Raji (cell line): ENCODE measurements at regions not wholly inside any gene's neighbourhood (a gene's known extent, or its start where the extent isn't known, plus 50 kb on each side); places are given as distances from the start of the nearest gene placed in this dataset.

Experiments used
- POLR2A ChIP-seq: IDR thresholded peaks from 2 replicates; pipeline ENCODE4 v1.6.1; 2011; ENCODE audit warnings: low read depth, low read length, control low read depth; ENCODE audit not compliant: insufficient read depth

DNA sequence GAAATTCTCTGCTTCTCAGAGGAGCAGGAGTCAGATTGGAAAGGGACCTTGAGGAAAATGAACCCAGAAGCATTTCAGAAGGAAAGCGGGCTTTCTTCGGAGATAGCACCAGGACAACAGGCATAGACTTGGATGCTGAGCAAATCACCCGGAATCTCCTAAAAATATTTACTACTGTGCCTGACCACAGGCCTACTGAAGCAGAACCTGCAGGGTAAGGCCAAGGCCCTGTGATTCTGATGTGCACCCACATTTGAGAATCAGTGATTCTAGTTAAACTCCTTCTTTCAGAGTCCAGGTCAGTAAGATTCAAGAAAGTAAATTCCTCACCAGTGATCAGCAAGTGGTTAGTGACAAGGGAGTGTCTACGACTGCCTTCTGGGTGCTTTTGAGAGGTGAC lies 307.3 kb upstream of the DUSP10 start:
- no peak for TF ChIP-seq POLR2A

GRCh38 chr1:222048094-222048595 lies 306.3 kb upstream of the DUSP10 start:
- no peak for TF ChIP-seq POLR2A

GRCh38 chr1:222047366-222047765 lies 305.5 kb upstream of the DUSP10 start:
- TF ChIP-seq POLR2A: no peak

- no peak for TF ChIP-seq POLR2A
Observed at GRCh38 chr1:222046684-222047263, 304.9 kb upstream of the DUSP10 start.

GRCh38 chr1:222045786-222046185 lies 303.9 kb upstream of the DUSP10 start:
- no peak for TF ChIP-seq POLR2A

GRCh38 chr1:222045236-222045635 lies 303.3 kb upstream of the DUSP10 start:
- TF ChIP-seq POLR2A: no peak

- TF ChIP-seq POLR2A: no peak
Observed at GRCh38 chr1:222043444-222044292, 301.8 kb upstream of the DUSP10 start.

GRCh38 chr1:222042120-222042519 lies 300.2 kb upstream of the DUSP10 start:
- TF ChIP-seq POLR2A: no peak

DNA sequence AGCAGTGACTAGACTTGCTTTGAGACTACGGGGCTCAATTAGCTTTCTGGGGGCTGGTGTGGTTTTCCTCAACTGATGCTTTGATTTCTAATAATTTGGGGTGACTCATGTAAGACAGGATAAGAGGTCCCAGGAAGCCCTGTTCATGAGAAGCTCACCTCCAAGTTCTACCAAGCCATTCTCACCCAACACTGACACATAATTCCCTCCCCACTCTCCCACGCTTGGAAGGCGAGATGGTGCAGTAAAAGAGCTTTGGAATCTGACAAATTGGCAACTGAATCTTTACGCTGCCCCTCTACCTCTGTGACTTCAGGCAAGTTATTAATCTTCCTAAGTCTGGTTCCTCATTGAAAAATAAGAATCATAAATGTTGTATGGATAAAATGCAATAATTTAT lies 299.1 kb upstream of the DUSP10 start:
- no peak for TF ChIP-seq POLR2A

DNA sequence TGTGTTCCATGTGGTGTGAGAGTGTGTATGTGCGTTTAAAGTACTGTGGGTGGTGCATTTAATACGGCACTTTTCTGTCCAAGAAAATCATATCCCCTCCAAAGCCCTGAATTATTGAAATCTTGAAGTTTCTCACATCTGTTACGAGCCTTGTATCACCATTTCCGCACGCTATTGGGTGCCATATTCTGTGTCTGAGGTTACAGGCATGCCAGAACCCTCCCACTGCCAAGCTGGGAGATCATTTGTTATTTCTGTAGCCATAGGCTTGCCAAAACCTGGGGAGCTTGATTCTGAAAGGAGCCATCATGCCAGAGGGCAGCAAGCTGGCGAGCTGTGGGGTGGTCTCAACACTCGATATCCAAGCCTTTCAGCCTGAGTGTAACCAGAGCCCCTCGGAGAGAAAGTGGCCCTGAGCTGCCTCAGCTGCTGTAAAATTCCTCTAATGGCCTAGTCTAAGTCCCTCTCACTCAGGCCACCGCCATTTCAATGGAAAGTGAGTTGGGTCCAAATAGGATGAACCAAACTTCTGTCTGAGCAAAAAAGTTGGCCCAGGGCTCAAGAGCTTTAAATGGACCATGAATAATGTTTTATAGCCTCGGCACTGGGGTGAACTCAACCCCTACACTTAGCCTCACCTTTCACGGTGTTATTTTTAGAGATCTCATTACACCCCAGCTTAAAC lies 298.4 kb upstream of the DUSP10 start:
- TF ChIP-seq POLR2A: no peak

- TF ChIP-seq POLR2A: no peak
Observed at GRCh38 chr1:222038971-222039370, 297.1 kb upstream of the DUSP10 start.

GRCh38 chr1:222037720-222038119 lies 295.8 kb upstream of the DUSP10 start:
- TF ChIP-seq POLR2A: no peak

DNA sequence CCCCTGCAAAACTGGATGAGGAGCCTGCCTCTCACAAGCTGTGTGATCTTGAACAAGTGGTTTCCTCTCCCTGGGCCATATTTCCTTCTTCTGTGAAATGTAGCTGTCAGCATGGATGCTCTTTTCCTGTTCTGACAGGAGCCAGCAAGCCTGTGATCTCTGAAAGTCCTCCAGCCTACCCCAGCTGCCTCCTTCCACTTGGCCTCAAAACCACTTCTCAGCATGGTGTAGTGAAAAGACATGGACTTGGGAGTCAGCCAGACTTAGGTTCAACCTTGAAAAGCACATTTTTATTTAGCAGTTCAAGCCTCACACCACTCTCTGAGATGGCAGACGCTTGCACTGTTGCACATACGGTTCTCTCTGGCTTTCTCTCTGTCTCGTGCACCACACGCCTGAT lies 292.9 kb upstream of the DUSP10 start:
- TF ChIP-seq POLR2A: no peak

DNA sequence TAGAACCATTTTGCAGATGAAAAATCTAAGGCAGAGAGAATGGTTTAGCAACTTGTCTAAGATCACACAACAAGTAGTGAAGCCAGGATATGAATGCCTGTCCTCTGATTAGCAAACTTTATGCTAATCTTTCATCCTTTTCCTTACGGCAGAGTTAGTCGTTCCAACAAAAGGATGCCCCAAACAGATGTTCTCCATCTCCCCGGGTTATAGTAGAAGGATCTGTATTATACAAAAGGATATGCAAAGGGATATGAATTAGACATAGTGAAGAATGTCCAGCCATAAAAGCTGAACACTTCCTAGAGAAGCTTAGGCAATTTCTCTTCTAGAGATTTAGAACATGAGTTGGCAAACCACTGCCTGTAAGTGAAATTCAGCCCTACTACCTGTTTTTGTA lies 291.6 kb upstream of the DUSP10 start:
- no peak for TF ChIP-seq POLR2A

- no peak for TF ChIP-seq POLR2A
Observed at GRCh38 chr1:222031318-222031717, 289.4 kb upstream of the DUSP10 start.

DNA sequence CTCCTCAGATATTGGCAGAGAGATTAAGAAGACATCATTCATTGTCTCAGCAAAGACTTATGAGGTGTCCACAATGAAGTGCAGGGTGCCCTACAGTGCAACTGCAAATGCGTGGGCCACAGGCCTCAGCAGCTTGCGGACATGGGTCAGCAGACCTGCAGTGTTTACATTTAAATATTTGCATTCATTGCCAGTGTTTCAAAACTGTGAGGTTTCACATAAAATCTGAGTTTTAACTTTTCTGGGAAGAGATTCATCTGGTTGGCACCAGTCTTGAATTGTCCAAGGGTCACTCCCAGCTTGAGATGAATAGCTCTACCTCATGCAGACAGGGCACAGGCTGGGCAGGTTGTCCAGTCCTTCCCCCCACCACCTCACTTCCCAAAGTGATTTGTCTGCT lies 286.8 kb upstream of the DUSP10 start:
- no peak for TF ChIP-seq POLR2A
